ENCODE measurements at regions not wholly inside any gene's neighbourhood (a gene's known extent, or its start where the extent isn't known, plus 50 kb on each side); places are given as distances from the start of the nearest gene placed in this dataset.
A peak's percentile ranks its signal among the peaks of the same experiment; 100 is the strongest.

DNA sequence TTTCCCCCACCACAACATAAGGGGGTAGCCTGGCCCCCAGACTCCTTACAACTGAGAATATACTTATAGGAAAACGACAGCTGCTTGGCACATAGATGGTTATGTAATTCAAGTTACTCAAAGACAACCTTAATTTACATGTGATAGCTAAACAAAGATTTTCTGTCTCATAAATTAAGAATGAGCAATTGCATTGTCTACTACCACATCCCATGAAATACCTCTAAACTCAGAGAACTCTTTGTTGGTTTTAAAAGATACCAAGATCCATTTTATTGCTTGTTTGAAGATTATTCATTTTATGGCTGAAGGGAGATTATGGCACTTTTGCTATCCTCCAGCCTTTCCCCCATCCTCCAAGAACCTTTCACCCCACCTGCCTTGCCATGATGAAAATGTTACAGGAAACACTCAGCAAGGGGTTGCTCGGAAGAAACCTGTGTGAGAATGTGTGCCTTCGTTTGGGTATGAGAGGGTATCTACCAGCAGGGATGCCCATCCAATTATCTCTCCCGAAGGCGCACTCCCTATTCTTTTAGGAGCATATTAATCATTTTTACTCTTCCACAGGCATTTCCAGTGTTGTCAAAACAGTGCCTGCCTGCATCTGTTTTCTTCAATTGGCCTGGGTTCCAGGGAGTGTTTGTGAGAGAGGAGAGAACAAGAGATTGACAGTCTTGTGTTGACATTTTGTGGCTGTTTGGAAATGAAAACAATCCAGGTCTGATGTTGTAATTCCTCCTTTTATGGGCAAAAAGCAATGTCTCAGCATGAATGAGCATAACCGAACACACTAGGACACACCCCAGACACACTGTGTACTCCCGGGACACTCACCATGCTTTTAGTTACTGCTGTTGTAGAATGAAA is 208.0 kb upstream of the ANKRD55 start (continued):
- 0 out of 2 replicates have a peak, but pooled peaks have one; percentile 39 for TF ChIP-seq ZNF878 (CRISPR knock-in tag; IDR thresholded peaks at IDR 0.05)
- TF ChIP-seq SAFB2 (CRISPR knock-in tag; IDR thresholded peaks at IDR 0.05; ENCODE audit: borderline replicate concordance, low read depth) = no peak
- TF ChIP-seq FOXP1 (IDR thresholded peaks at IDR 0.05) = peak; percentile 89
- peak; percentile 94 for TF ChIP-seq FOXP1 (CRISPR knock-in tag; IDR thresholded peaks at IDR 0.05)
- no peak for TF ChIP-seq SETDB1 (CRISPR knock-in tag; IDR thresholded peaks at IDR 0.05; ENCODE audit: borderline replicate concordance)
- TF ChIP-seq, protein P1, sequence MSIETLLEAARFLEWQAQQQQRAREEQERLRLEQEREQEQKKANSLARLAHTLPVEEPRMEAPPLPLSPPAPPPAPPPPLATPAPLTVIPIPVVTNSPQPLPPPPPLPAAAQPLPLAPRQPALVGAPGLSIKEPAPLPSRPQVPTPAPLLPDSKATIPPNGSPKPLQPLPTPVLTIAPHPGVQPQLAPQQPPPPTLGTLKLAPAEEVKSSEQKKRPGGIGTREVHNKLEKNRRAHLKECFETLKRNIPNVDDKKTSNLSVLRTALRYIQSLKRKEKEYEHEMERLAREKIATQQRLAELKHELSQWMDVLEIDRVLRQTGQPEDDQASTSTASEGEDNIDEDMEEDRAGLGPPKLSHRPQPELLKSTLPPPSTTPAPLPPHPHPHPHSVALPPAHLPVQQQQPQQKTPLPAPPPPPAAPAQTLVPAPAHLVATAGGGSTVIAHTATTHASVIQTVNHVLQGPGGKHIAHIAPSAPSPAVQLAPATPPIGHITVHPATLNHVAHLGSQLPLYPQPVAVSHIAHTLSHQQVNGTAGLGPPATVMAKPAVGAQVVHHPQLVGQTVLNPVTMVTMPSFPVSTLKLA (IDR thresholded peaks at IDR 0.05) = no peak
- TF ChIP-seq IKZF1 (IDR thresholded peaks at IDR 0.05) = no peak
- TF ChIP-seq RXRB (CRISPR knock-in tag; IDR thresholded peaks at IDR 0.05; ENCODE audit: borderline replicate concordance) = peak; percentile 78; the same call in 1 of the 2 replicates
- peak; percentile 89 for TF ChIP-seq GATAD2A (CRISPR knock-in tag; IDR thresholded peaks at IDR 0.05)
- TF ChIP-seq, protein P2, sequence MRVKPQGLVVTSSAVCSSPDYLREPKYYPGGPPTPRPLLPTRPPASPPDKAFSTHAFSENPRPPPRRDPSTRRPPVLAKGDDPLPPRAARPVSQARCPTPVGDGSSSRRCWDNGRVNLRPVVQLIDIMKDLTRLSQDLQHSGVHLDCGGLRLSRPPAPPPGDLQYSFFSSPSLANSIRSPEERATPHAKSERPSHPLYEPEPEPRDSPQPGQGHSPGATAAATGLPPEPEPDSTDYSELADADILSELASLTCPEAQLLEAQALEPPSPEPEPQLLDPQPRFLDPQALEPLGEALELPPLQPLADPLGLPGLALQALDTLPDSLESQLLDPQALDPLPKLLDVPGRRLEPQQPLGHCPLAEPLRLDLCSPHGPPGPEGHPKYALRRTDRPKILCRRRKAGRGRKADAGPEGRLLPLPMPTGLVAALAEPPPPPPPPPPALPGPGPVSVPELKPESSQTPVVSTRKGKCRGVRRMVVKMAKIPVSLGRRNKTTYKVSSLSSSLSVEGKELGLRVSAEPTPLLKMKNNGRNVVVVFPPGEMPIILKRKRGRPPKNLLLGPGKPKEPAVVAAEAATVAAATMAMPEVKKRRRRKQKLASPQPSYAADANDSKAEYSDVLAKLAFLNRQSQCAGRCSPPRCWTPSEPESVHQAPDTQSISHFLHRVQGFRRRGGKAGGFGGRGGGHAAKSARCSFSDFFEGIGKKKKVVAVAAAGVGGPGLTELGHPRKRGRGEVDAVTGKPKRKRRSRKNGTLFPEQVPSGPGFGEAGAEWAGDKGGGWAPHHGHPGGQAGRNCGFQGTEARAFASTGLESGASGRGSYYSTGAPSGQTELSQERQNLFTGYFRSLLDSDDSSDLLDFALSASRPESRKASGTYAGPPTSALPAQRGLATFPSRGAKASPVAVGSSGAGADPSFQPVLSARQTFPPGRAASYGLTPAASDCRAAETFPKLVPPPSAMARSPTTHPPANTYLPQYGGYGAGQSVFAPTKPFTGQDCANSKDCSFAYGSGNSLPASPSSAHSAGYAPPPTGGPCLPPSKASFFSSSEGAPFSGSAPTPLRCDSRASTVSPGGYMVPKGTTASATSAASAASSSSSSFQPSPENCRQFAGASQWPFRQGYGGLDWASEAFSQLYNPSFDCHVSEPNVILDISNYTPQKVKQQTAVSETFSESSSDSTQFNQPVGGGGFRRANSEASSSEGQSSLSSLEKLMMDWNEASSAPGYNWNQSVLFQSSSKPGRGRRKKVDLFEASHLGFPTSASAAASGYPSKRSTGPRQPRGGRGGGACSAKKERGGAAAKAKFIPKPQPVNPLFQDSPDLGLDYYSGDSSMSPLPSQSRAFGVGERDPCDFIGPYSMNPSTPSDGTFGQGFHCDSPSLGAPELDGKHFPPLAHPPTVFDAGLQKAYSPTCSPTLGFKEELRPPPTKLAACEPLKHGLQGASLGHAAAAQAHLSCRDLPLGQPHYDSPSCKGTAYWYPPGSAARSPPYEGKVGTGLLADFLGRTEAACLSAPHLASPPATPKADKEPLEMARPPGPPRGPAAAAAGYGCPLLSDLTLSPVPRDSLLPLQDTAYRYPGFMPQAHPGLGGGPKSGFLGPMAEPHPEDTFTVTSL (CRISPR knock-in tag; IDR thresholded peaks at IDR 0.05; ENCODE audit: borderline replicate concordance) = peak; percentile 58; the same call in 1 of the 2 replicates
- TF ChIP-seq, protein P3, sequence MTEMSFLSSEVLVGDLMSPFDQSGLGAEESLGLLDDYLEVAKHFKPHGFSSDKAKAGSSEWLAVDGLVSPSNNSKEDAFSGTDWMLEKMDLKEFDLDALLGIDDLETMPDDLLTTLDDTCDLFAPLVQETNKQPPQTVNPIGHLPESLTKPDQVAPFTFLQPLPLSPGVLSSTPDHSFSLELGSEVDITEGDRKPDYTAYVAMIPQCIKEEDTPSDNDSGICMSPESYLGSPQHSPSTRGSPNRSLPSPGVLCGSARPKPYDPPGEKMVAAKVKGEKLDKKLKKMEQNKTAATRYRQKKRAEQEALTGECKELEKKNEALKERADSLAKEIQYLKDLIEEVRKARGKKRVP (CRISPR knock-in tag; IDR thresholded peaks at IDR 0.05) = peak in 1 of 2 experiments; percentile 62; a peak in 2 of 4 replicates
- TF ChIP-seq, protein P4, sequence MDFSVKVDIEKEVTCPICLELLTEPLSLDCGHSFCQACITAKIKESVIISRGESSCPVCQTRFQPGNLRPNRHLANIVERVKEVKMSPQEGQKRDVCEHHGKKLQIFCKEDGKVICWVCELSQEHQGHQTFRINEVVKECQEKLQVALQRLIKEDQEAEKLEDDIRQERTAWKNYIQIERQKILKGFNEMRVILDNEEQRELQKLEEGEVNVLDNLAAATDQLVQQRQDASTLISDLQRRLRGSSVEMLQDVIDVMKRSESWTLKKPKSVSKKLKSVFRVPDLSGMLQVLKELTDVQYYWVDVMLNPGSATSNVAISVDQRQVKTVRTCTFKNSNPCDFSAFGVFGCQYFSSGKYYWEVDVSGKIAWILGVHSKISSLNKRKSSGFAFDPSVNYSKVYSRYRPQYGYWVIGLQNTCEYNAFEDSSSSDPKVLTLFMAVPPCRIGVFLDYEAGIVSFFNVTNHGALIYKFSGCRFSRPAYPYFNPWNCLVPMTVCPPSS (IDR thresholded peaks at IDR 0.05) = no peak
- TF ChIP-seq TSC22D2 (CRISPR knock-in tag; IDR thresholded peaks at IDR 0.05; ENCODE audit: borderline replicate concordance) = no peak
- TF ChIP-seq, protein P5, sequence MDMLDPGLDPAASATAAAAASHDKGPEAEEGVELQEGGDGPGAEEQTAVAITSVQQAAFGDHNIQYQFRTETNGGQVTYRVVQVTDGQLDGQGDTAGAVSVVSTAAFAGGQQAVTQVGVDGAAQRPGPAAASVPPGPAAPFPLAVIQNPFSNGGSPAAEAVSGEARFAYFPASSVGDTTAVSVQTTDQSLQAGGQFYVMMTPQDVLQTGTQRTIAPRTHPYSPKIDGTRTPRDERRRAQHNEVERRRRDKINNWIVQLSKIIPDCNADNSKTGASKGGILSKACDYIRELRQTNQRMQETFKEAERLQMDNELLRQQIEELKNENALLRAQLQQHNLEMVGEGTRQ (IDR thresholded peaks at IDR 0.05; ENCODE audit: low read depth, low read length) = no peak
- TF ChIP-seq, protein P5 (CRISPR knock-in tag; IDR thresholded peaks at IDR 0.05; ENCODE audit: borderline replicate concordance) = peak; percentile 88; the same call in 1 of the 2 replicates
- no peak for TF ChIP-seq BHLHE40 (IDR thresholded peaks at IDR 0.05; ENCODE audit: low read length)
- TF ChIP-seq NFKBIZ (CRISPR knock-in tag; IDR thresholded peaks at IDR 0.05) = no peak
- TF ChIP-seq ETV6 (CRISPR knock-in tag; conservative IDR thresholded peaks at IDR 0.05) = no peak

Measured in HepG2 (cell line).